SU-DHL-6 (cell line): ENCODE measurements at regions not wholly inside any gene's neighbourhood (a gene's known extent, or its start where the extent isn't known, plus 50 kb on each side); places are given as distances from the start of the nearest gene placed in this dataset.

Experiments used
- CTCF ChIP-seq: fragments of 200-600 bp; sonication (generic); IDR thresholded peaks from one replicate; pipeline ENCODE4 v1.5.1; 2017; ENCODE audit warnings: antibody characterized with exemption, mild to moderate bottlenecking, low read length, moderate library complexity; ENCODE audit not compliant: insufficient read depth, poor library complexity, severe bottlenecking
- EZH2phosphoT487 ChIP-seq: fragments of 200-600 bp; sonication (generic), shearing (Covaris generic); conservative IDR thresholded peaks from 2 replicates; pipeline ENCODE4 v1.6.1; 2018; ENCODE audit warnings: mild to moderate bottlenecking, antibody characterized with exemption, low read length, moderate library complexity, mixed read lengths

GRCh38 chr2:223238301-223238700, 186.3 kb downstream of the KCNE4 start:
- TF ChIP-seq EZH2phosphoT487 (no peak), CTCF (no peak)
